ENCODE measurements at regions not wholly inside any gene's neighbourhood (a gene's known extent, or its start where the extent isn't known, plus 50 kb on each side); places are given as distances from the start of the nearest gene placed in this dataset.

GRCh38 chr16:82562183-82562683, 64.5 kb upstream of the CDH13 start:
- Histone ChIP-seq H2BK120ac (ENCODE audit: low read depth, low read length) (no peak overlapping the region), H3K36me3 (ENCODE audit: control insufficient read depth, insufficient read depth, low read length) (no peaks in the 10 kb centered on the region), H3K18ac (ENCODE audit: low read depth, low read length) (no peak overlapping the region), H2BK15ac (ENCODE audit: low read depth, low read length) (no peak overlapping the region), H2AFZ (replicated peaks; ENCODE audit: low read length, poor library complexity) (no peak overlapping the region), H4K20me1 (ENCODE audit: insufficient read depth, low read length) (no peaks in the 10 kb centered on the region), H3K14ac (replicated peaks; ENCODE audit: low read depth, low read length) (no peak overlapping the region), H2AK9ac (replicated peaks; ENCODE audit: low read depth, low read length, poor library complexity) (no peak overlapping the region), H3K4me1 (ENCODE audit: control insufficient read depth, insufficient read depth, low read length) (no peaks in the 10 kb centered on the region), H3K4ac (ENCODE audit: low read depth, low read length) (no peak overlapping the region), H2BK5ac (ENCODE audit: low read depth, low read length, poor library complexity, severe bottlenecking) (no peak overlapping the region), H3K4me3 (ENCODE audit: insufficient read depth, low read depth, low read length) (no peak overlapping the region), H3K4me2 (ENCODE audit: low read depth, low read length) (no peak overlapping the region), H3K27me3 (ENCODE audit: control insufficient read depth, insufficient read depth, low read length) (no peaks in the 10 kb centered on the region), H4K5ac (ENCODE audit: low read depth, low read length) (no peak overlapping the region), H3K79me1 (ENCODE audit: low read depth in 1 of 2, low read length in 2 of 2) (no peaks in the 10 kb centered on the region), H3K9ac (ENCODE audit: low read depth, low read length) (no peak overlapping the region), H4K91ac (ENCODE audit: insufficient read depth, low read depth, low read length) (no peak overlapping the region), H3K23ac (ENCODE audit: low read depth, low read length) (no peak overlapping the region), H2BK20ac (ENCODE audit: low read depth, low read length) (no peak overlapping the region), H3K27ac (ENCODE audit: insufficient read depth, low read length) (no peak overlapping the region), H3K9me1 (ENCODE audit: insufficient read depth, low read length) (no peaks in the 10 kb centered on the region), H3K56ac (ENCODE audit: extremely low read depth, insufficient read depth, low read length) (no peak overlapping the region), H2AK5ac (ENCODE audit: low read depth, low read length) (no peak overlapping the region), H4K8ac (ENCODE audit: low read depth in 2 of 2, low read length in 2 of 2) (no peak overlapping the region), H3K9me3 (ENCODE audit: control insufficient read depth, insufficient read depth, low read length) (peaks cover 2% of the 10 kb centered on the region; the same call in 1 of the 2 replicates)
- ChIA-PET CTCF (no interaction called here), POLR2A (ENCODE audit: unreplicated experiment) (no interaction called here)
- no peak for TF ChIP-seq RAD21 (IDR thresholded peaks at IDR 0.05; ENCODE audit: low read length)
- no peak for TF ChIP-seq MXI1 (IDR thresholded peaks at IDR 0.05; ENCODE audit: borderline replicate concordance, low read depth, low read length)
- TF ChIP-seq CTCF (conservative IDR thresholded peaks at IDR 0.05; ENCODE audit: low read depth, low read length) = no peak
- ATAC-seq (ENCODE audit: low read depth) = no peak
- no CpG with 5 or more reads among the region's 4 CpGs for WGBS, 2 experiments (ENCODE audit: extremely low coverage in 2 of 2, insufficient read length in 1 of 2)
- dilution Hi-C loops (cut with HindIII; ENCODE audit: low sequenced_read_pairs, unreplicated experiment) (no loop called here), in situ Hi-C loops (cut with MboI; ENCODE audit: low sequenced_read_pairs) (no loop called here), intact Hi-C loops (cut with micrococcal nuclease) (no loop called here)
- no TSS peak for BruUV-seq (replicated peaks)
- no peak for DNase-seq
